HG03469 (cell line): ENCODE measurements at regions not wholly inside any gene's neighbourhood (a gene's known extent, or its start where the extent isn't known, plus 50 kb on each side); places are given as distances from the start of the nearest gene placed in this dataset.
"Not testable (repeated sequence)": the region's sequence is repeated elsewhere in the genome, so short reads cannot be mapped to it uniquely, and the experiment has no call there.

Source experiments
- ATAC-seq: cut with Tn5 transposase; IDR thresholded peaks from one replicate; pipeline ENCODE4 v1.9.1; 2021; ENCODE audit warnings: mild to moderate bottlenecking, moderate library complexity, moderate number of reproducible peaks; ENCODE audit not compliant: unreplicated experiment

- no peak for ATAC-seq
These were observed 95.7 kb upstream of the TSHZ3 start for GRCh38 chr19:31444931-31445330.

DNA sequence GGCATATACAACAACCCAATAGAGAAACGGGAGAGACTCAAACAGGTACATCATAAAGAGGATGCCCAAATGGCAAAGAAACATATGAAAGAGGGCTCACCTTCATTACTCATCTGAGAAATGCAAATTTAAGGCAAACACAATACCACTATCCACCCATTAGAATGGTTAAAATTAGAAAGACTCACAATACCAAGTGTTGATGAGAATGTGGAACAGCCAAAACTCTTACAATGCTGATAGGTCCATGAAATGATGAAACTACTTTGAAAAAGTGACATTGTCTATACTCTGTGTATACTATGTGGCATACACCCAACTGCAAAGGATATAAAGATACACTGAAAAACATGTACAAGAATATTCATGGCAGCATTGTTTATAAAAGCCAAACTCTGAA is 96.2 kb upstream of the TSHZ3 start:
- ATAC-seq = no peak

GRCh38 chr19:31448221-31448657 is 99.0 kb upstream of the TSHZ3 start:
- ATAC-seq = no peak

- no peak for ATAC-seq
These were observed 100.1 kb upstream of the TSHZ3 start for GRCh38 chr19:31449379-31449778.

- ATAC-seq = no peak
These were observed 101.5 kb upstream of the TSHZ3 start for GRCh38 chr19:31450696-31451095.

GRCh38 chr19:31451686-31452330 is 102.6 kb upstream of the TSHZ3 start:
- ATAC-seq = no peak

DNA sequence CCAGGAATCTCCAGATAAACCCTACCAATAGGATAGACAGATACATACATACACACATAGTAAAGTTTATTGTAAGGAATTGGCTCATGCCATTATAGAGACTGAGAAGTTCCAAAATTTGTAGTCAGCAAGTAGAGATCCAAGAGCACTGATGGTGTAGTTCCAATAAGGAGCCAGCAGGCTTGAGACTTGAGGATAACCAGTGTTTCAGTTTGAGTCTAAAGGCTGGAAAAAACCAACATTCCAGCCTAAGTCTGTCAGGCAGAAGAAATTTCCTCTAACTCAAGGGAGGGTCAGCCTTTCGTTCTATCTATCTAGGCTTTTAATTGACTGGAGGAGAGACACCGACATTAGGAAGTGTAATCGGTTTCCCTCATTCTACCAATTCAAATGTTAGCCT is 110.2 kb upstream of the TSHZ3 start:
- no peak for ATAC-seq

GRCh38 chr19:31461814-31462539 is 112.7 kb upstream of the TSHZ3 start:
- ATAC-seq = no peak

DNA sequence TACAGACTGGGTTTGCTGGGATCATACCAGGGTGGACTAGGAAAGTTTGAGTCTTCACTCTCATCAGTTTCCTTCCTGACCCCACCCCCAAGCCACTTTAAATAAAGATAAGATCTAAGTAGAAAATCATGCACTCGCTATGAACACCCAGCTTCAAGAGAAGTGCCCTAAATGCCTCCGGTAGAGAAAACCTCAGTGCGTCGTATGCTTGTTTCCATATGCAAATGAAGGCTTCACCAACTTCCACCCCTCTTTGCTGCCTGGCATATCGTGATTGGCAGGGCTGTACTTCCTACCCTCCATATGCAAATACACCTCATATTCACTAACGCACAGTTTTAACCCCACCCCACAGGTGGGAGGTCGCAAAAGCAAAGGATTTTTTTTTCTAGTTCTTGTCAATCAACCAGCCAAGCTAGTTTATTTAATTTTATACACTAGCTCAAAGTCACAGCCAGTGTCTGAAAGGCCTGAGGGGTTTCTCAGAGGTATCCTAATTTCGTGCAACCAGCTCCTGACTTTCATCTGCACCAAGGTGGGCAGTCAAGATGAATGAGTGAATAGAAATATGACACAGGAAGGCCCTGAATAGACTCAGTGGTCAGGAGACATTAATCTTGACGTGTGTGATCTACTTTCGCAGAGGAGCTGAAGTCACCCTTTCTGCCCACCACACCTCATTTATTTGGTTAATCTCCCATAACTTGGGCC is 121.1 kb upstream of the TSHZ3 start:
- ATAC-seq = no peak

DNA sequence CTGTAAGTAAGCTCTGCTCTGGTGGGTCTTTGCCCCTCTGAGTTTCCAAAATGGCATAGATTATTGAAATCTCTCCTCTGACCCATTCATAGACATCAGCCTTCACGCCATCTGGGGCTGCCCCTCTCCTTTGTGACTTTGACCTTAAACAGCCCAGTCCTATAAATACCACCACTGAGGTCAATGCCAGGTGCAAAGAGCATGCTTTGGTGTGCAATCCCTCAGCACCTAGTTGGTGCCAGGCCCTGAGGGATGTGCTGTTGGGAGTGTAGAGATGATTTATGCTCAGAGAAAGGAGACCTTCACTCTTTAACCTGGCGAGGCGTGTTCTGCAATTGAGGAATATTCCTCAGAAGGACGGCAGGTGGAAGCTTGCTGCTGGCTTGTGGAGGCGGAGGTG is 121.7 kb upstream of the TSHZ3 start:
- no peak for ATAC-seq

DNA sequence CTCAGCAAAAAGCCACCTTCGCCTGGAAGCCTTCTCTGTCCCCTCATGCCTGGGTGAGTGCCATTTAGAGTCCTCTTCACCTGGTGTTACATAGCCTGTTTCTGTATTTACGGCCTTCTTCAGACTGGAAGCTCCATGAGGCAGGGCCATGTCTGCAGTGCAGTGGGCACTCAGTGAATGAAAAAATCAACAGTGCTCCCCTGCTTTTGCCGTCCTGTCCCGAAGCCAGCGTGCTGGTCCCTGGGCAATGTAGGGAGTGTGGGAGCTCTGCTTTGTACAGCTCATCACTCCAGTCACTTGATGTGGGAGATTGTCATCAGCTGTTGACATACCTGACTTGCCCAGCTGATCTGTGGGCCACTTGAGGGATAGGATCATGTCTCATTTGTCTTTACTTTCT is 129.0 kb upstream of the TSHZ3 start:
- ATAC-seq = no peak

DNA sequence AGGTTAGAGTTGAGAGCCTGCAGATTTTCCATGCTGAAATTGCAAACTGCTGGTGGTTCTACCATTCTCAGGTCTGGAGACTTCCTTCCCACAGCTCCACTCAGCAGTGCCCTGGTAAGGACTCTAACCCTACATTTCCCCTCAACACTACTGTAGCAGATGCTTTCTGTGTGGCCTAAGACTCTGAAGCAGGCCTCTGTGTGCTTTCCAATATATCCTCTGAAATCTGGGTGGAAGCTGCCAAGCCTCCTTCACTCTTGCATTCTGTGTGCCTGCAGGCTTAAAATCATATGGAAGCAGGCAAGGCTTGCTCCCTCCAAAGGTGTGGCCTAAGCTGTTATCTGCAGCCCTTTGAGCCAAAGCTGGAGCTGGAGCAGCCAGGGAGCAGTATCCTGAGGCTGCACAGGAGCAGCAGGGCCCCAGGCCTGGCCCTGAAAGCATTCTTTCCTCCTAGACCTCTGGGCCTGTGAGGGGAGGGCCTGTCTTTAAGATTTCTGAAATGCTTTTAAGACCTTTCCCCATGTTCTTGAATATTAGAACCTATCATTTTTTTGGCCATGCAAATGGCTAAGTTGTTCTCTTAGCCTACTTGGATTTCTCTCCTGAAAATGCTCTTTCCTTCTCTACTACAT is 134.1 kb upstream of the TSHZ3 start:
- ATAC-seq = no peak

DNA sequence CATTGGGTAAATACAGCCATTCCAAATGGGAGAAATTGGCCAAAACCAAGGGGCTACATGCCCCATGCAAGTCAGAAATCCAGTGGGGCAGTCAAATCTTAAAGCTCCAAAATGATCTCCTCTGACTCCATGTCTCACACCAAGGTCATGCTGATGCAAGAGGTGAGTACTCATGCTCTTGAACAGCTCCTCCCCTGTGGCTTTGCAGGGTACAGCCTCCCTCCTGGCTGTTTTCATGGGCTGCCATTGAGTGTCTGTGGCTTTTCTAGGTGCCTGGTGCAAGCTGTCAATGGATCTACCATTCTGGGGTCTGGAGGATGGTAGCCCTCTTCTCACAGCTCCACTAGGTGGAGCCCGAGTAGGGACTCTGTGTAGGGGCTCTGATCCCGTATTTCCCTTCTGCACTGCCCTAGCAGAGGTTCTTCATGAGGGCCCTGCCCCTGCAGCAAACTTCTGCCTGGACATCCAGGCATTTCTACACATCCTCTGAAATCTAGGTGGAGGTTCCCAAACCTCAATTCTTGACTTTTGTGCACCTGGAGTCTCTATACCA is 135.7 kb upstream of the TSHZ3 start:
- ATAC-seq = not testable (repeated sequence)

DNA sequence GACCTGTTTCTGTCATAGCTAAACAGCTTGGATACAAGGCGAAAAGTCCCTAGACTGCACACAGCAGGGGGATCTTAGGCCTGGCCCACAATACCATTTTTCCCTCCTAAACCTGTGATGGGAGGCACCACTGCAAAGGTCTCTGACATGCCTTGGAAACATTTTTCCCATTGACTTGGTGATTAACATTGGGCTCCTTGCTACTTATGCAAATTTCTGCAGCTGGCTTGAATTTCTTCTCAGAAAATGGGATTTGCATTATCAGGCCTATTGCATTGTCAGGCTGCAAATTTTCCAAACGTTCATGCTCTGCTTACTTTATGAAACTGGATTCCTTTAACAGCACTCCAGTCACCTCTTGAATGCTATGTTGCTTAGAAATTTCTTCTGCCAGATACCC is 136.2 kb upstream of the TSHZ3 start:
- no peak for ATAC-seq

GRCh38 chr19:31491242-31491641 is 142.0 kb upstream of the TSHZ3 start:
- ATAC-seq = no peak

DNA sequence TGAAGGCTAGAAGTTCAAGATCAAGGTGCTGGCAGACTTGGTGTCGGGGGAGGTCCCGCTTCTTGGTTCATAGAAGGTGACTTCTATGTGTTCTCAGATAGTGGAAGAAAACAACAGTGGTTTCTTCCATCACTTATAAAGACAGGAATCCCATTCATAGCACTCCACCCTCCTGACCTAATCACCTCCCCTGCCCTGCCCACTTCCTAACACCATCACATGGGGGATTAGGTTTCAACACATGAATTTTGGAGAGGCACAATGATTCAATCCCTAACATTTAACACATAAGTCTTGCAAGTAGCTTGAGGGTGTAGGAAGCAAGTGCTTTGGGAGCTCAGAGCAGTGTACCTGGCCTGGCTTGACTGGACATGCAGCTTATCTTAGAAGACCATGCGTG is 142.8 kb upstream of the TSHZ3 start:
- ATAC-seq = no peak

GRCh38 chr19:31496076-31496475 is 146.8 kb upstream of the TSHZ3 start:
- ATAC-seq = no peak

DNA sequence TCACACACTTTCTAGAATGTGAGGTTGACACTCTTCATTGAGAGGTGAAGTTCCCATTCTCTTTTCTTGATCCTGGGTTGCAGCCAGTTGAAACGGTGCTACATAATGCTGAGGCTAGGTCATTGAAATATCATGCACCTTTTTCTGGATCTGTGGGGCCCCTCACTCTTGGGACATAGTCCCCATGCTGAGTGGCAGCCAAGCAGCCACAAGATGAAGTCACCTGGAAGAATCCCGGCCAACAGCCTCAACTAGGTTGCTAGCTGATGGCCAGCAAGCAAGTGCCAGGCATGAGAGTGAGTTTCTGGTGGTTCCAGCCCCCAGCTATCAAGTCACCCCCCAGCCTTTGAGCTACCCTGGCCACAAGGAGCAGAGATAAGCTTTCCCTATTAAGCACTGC is 148.5 kb upstream of the TSHZ3 start:
- no peak for ATAC-seq

DNA sequence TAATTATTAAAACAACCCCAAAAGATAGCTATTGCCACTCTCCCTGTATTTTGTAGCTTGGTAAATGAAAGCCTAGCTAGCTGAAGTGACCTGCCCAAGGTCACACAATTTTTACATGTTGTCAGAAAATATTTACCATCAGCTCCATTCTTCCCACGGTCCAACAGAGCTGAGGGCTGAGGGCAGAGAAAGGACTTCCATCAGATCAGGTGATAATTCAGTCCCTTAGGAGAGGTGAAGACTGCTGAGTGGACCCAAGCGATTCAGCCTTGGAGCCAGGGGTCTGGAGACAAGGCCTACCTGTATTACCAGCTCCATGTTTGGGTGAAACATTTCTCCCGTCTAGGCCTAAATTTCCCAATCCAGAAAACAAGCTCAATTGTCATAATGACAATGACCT is 149.5 kb upstream of the TSHZ3 start:
- ATAC-seq = no peak

- no peak for ATAC-seq
These were observed 150.3 kb upstream of the TSHZ3 start for GRCh38 chr19:31499281-31500196.
